Astrocyte (in vitro differentiated cells and primary cell): ENCODE measurements at regions not wholly inside any gene's neighbourhood (a gene's known extent, or its start where the extent isn't known, plus 50 kb on each side); places are given as distances from the start of the nearest gene placed in this dataset.

Experiments used
- DNase-seq: peaks from one replicate; pipeline ENCODE4 v3.0.0-alpha.2; 2010; ENCODE audit warnings: low read depth
- FAIRE-seq: peaks from 2 replicates; lab custom pipeline; 2011; peaks lifted over from hg19 to GRCh38; lab: Jason Lieb, UNC
- H2AFZ ChIP-seq: 2 replicates; pipeline ENCODE4 v1.6.0; 2012; ENCODE audit warnings: low read depth, low read length, inconsistent platforms
- H3K27ac ChIP-seq: 2 replicates; pipeline ENCODE4 v1.5.1; 2011; ENCODE audit warnings: low read depth, low read length, inconsistent platforms
- H3K27me3 ChIP-seq: 2 replicates; pipeline ENCODE4 v1.6.0; 2011; ENCODE audit warnings: low read length, inconsistent platforms; ENCODE audit not compliant: insufficient read depth
- H3K36me3 ChIP-seq: 2 replicates; pipeline ENCODE4 v1.5.1; 2011; ENCODE audit warnings: low read length, inconsistent platforms; ENCODE audit not compliant: insufficient read depth
- H3K4me1 ChIP-seq: 2 replicates; pipeline ENCODE4 v1.5.1; 2011; ENCODE audit warnings: low read length, inconsistent platforms; ENCODE audit not compliant: insufficient read depth
- H3K4me2 ChIP-seq: 2 replicates; pipeline ENCODE4 v1.6.0; 2012; ENCODE audit warnings: low read length, inconsistent platforms
- H3K4me3 ChIP-seq: 2 replicates; pipeline ENCODE4 v1.5.1; 2011; ENCODE audit warnings: low read depth, mild to moderate bottlenecking, low read length, inconsistent platforms; ENCODE audit not compliant: insufficient read depth
- H3K79me2 ChIP-seq: 2 replicates; pipeline ENCODE4 v1.6.0; 2012; ENCODE audit warnings: mild to moderate bottlenecking, low read length, inconsistent platforms; ENCODE audit not compliant: insufficient read depth
- H3K9ac ChIP-seq: 2 replicates; pipeline ENCODE4 v1.6.0; 2012; ENCODE audit warnings: mild to moderate bottlenecking, low read length, inconsistent platforms
- H3K9me3 ChIP-seq: 2 replicates; pipeline ENCODE4 v1.5.1; 2012; ENCODE audit warnings: low read depth, mild to moderate bottlenecking, low read length, inconsistent platforms; ENCODE audit not compliant: insufficient read depth
- H4K20me1 ChIP-seq: 2 replicates; pipeline ENCODE4 v1.6.0; 2012; ENCODE audit warnings: low read length, inconsistent platforms; ENCODE audit not compliant: insufficient read depth
- H3K27ac Mint-ChIP-seq: one replicate; pipeline ENCODE4 v1.8.0; 2021; ENCODE audit warnings: mild to moderate bottlenecking, mixed read lengths; ENCODE audit not compliant: unreplicated experiment
- H3K27me3 Mint-ChIP-seq: one replicate; pipeline ENCODE4 v1.8.0; 2021; ENCODE audit warnings: low read depth, mixed read lengths; ENCODE audit not compliant: unreplicated experiment
- H3K36me3 Mint-ChIP-seq: one replicate; pipeline ENCODE4 v1.8.0; 2021; ENCODE audit warnings: low read depth, mixed read lengths; ENCODE audit not compliant: unreplicated experiment
- H3K4me1 Mint-ChIP-seq: one replicate; pipeline ENCODE4 v1.8.0; 2021; ENCODE audit warnings: low read depth, mixed read lengths; ENCODE audit not compliant: unreplicated experiment
- H3K4me3 Mint-ChIP-seq: one replicate; pipeline ENCODE4 v1.8.0; 2021; ENCODE audit warnings: mild to moderate bottlenecking, moderate library complexity, mixed read lengths; ENCODE audit not compliant: unreplicated experiment
- H3K9me3 Mint-ChIP-seq: one replicate; pipeline ENCODE4 v1.8.0; 2021; ENCODE audit warnings: mild to moderate bottlenecking, mixed read lengths; ENCODE audit not compliant: unreplicated experiment
- EZH2 ChIP-seq: IDR thresholded peaks from 2 replicates; pipeline ENCODE4 v1.6.1; 2012; ENCODE audit warnings: mild to moderate bottlenecking, low read length, inconsistent platforms; ENCODE audit not compliant: insufficient read depth
- TF ChIP-seq, protein P1 (sequence below): IDR thresholded peaks from 2 replicates; pipeline ENCODE4 v1.5.1; 2011; ENCODE audit warnings: low read depth, mild to moderate bottlenecking, inconsistent platforms, low read length, moderate library complexity; ENCODE audit not compliant: insufficient read depth

GRCh38 chr20:50358166-50358565, 152.0 kb upstream of the PTPN1 start:
- no peaks in the 10 kb centered on the region for H3K9me3 Mint-ChIP-seq
- peaks cover 31% of the 10 kb centered on the region for H3K27me3 Mint-ChIP-seq
- H3K27ac Mint-ChIP-seq: no peak overlapping the region
- FAIRE-seq (no peak), DNase-seq (no peak)
- Histone ChIP-seq H3K27ac (no peak overlapping the region), H4K20me1 (no peaks in the 10 kb centered on the region), H3K27me3 (no peaks in the 10 kb centered on the region), H3K79me2 (no peaks in the 10 kb centered on the region), H2AFZ (no peak overlapping the region), H3K4me2 (no peak overlapping the region), H3K9me3 (no peaks in the 10 kb centered on the region), H3K9ac (no peak overlapping the region), H3K4me3 (no peak overlapping the region), H3K4me1 (no peaks in the 10 kb centered on the region), H3K36me3 (no peaks in the 10 kb centered on the region)
- H3K4me3 Mint-ChIP-seq: no peak overlapping the region
- TF ChIP-seq EZH2: no peak
- TF ChIP-seq, protein P1, sequence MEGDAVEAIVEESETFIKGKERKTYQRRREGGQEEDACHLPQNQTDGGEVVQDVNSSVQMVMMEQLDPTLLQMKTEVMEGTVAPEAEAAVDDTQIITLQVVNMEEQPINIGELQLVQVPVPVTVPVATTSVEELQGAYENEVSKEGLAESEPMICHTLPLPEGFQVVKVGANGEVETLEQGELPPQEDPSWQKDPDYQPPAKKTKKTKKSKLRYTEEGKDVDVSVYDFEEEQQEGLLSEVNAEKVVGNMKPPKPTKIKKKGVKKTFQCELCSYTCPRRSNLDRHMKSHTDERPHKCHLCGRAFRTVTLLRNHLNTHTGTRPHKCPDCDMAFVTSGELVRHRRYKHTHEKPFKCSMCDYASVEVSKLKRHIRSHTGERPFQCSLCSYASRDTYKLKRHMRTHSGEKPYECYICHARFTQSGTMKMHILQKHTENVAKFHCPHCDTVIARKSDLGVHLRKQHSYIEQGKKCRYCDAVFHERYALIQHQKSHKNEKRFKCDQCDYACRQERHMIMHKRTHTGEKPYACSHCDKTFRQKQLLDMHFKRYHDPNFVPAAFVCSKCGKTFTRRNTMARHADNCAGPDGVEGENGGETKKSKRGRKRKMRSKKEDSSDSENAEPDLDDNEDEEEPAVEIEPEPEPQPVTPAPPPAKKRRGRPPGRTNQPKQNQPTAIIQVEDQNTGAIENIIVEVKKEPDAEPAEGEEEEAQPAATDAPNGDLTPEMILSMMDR: no peak
- H3K4me1 Mint-ChIP-seq: peaks cover 4% of the 10 kb centered on the region
- H3K36me3 Mint-ChIP-seq: no peaks in the 10 kb centered on the region

GRCh38 chr20:50358971-50359370, 151.2 kb upstream of the PTPN1 start:
- Histone ChIP-seq H3K4me1 (no peaks in the 10 kb centered on the region), H3K9me3 (no peaks in the 10 kb centered on the region), H3K27me3 (no peaks in the 10 kb centered on the region), H3K79me2 (no peaks in the 10 kb centered on the region), H4K20me1 (no peaks in the 10 kb centered on the region), H3K9ac (no peak overlapping the region), H3K4me3 (no peak overlapping the region), H2AFZ (no peak overlapping the region), H3K36me3 (no peaks in the 10 kb centered on the region), H3K4me2 (no peak overlapping the region), H3K27ac (no peak overlapping the region)
- FAIRE-seq (no peak), DNase-seq (no peak)
- no peak overlapping the region for H3K4me3 Mint-ChIP-seq
- no peaks in the 10 kb centered on the region for H3K9me3 Mint-ChIP-seq
- H3K36me3 Mint-ChIP-seq: no peaks in the 10 kb centered on the region
- TF ChIP-seq, protein P1: no peak
- TF ChIP-seq EZH2: no peak
- peaks cover 4% of the 10 kb centered on the region for H3K4me1 Mint-ChIP-seq
- H3K27ac Mint-ChIP-seq: no peak overlapping the region
- peaks cover 32% of the 10 kb centered on the region for H3K27me3 Mint-ChIP-seq

DNA sequence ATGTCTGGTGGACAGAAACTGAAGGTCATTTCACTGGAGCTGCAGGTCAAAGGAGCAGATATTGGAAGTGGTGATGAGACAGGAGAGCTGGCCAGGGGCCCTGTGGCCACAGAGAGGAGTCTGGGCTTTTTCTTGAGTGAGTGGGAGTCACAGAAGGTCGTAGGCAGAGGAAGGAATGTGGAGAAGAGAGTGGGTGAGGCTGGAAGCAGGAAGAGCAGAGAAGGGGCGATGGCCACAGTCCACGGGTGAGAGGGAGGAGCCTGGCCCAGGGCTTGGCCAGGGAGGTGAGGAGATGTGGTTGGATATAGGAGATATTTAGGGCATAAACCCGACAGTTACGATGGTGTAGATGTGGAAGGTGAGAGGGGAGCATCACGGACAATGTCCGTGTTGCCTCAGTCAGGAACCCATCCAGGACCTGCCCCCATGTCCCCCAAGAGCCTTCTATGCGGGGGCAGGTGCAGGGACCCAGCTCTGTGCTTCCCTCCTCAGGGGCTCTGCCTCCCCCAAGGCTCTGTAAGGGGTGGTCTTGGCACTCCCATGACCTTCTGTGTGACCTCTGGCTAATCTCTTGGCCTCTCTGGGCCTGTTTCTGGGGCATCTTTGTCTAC, 150.5 kb upstream of the PTPN1 start:
- H3K9me3 Mint-ChIP-seq: no peaks in the 10 kb centered on the region
- Histone ChIP-seq H3K4me2 (no peak overlapping the region), H3K4me1 (no peaks in the 10 kb centered on the region), H3K27ac (no peak overlapping the region), H3K36me3 (no peaks in the 10 kb centered on the region), H3K79me2 (no peaks in the 10 kb centered on the region), H3K27me3 (no peaks in the 10 kb centered on the region), H3K9ac (no peak overlapping the region), H2AFZ (no peak overlapping the region), H4K20me1 (no peaks in the 10 kb centered on the region), H3K9me3 (no peaks in the 10 kb centered on the region), H3K4me3 (no peak overlapping the region)
- H3K27ac Mint-ChIP-seq: peak overlapping the region; percentile 3
- peaks cover 34% of the 10 kb centered on the region for H3K27me3 Mint-ChIP-seq
- H3K36me3 Mint-ChIP-seq: no peaks in the 10 kb centered on the region
- peaks cover 4% of the 10 kb centered on the region for H3K4me1 Mint-ChIP-seq
- DNase-seq (no peak), FAIRE-seq (no peak)
- no peak for TF ChIP-seq EZH2
- TF ChIP-seq, protein P1: no peak
- no peak overlapping the region for H3K4me3 Mint-ChIP-seq
